BE2C (cell line): ENCODE measurements at regions not wholly inside any gene's neighbourhood (a gene's known extent, or its start where the extent isn't known, plus 50 kb on each side); places are given as distances from the start of the nearest gene placed in this dataset.

ENCODE experiments used
- DNase-seq: peaks from one replicate; pipeline ENCODE4 v3.0.0-alpha.2; 2020
- H3K27me3 ChIP-seq: fragments of 250-450 bp; sonication (Bioruptor Pico); 2 replicates; pipeline ENCODE4 v1.5.1; 2020; ENCODE audit warnings: mild to moderate bottlenecking
- H3K36me3 ChIP-seq: fragments of 250-450 bp; sonication (Bioruptor Pico); 2 replicates; pipeline ENCODE4 v1.5.1; 2020; ENCODE audit warnings: mild to moderate bottlenecking
- H3K4me1 ChIP-seq: fragments of 250-450 bp; sonication (Bioruptor Pico); 2 replicates; pipeline ENCODE4 v1.5.1; 2020
- H3K4me3 ChIP-seq: 2 replicates; pipeline ENCODE4 v1.5.1; 2011; ENCODE audit warnings: low read depth, low read length
- H3K9me3 ChIP-seq: fragments of 250-450 bp; sonication (Bioruptor Pico); 2 replicates; pipeline ENCODE4 v1.5.1; 2020
- CTCF ChIP-seq: IDR thresholded peaks from 2 replicates; pipeline ENCODE4 v1.5.1; 2012; ENCODE audit warnings: mild to moderate bottlenecking, low read depth, low read length

- Histone ChIP-seq H3K4me3 (no peak overlapping the region), H3K4me1 (no peaks in the 10 kb centered on the region), H3K36me3 (no peaks in the 10 kb centered on the region), H3K27me3 (no peaks in the 10 kb centered on the region), H3K9me3 (no peaks in the 10 kb centered on the region)
- DNase-seq, result no peak
- TF ChIP-seq CTCF, result no peak
Observed at GRCh38 chr6:132004668-132005067, 53.5 kb upstream of the CCN2 start.

GRCh38 chr6:132003516-132004178, 52.5 kb upstream of the CCN2 start:
- TF ChIP-seq CTCF, result no peak
- Histone ChIP-seq H3K36me3 (no peaks in the 10 kb centered on the region), H3K9me3 (no peaks in the 10 kb centered on the region), H3K27me3 (no peaks in the 10 kb centered on the region), H3K4me3 (no peak overlapping the region), H3K4me1 (no peaks in the 10 kb centered on the region)
- no peak for DNase-seq
